HG03159 (cell line): ENCODE measurements at regions not wholly inside any gene's neighbourhood (a gene's known extent, or its start where the extent isn't known, plus 50 kb on each side); places are given as distances from the start of the nearest gene placed in this dataset.

Experiments
- ATAC-seq: cut with Tn5 transposase; IDR thresholded peaks from one replicate; pipeline ENCODE4 v1.9.1; 2021; ENCODE audit warnings: mild to moderate bottlenecking, moderate library complexity; ENCODE audit not compliant: unreplicated experiment

DNA sequence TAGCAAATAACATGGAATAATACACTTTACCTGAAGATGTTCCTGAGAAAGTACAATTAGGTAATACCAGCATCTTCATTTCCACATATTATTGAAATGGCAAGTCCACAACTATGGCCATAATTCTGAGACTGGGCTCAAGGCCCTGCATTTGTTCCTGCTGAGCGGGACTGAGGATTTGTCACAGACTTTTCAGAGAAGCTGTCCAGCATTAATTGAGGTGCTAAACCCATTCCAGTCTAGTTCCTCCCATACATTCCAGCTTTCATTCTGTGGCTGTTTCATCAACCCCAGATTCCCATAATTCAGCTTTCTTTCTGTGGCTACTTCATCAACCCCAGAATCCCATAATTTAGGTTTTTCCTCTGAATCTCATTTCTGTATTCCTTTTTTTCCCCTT is 293.4 kb upstream of the GBE1 start:
- no peak for ATAC-seq

DNA sequence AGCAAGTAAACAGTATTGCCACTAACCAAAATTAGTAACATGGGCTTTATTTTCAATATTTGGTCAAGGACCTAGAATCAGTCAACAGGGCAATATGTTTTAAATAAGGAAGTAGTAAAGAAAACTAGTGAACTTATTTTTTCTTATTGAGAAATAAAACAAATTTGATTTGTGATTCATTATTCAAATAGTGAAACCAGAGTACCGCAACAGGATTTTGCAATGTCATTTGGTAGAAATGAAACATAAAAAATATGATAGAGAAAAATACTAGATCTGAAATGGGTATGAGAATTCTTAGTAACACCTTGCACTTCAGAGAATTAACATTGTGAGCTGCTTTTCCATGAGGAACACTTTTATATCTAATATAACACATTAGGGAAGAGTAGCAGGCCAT is 291.8 kb upstream of the GBE1 start:
- no peak for ATAC-seq

DNA sequence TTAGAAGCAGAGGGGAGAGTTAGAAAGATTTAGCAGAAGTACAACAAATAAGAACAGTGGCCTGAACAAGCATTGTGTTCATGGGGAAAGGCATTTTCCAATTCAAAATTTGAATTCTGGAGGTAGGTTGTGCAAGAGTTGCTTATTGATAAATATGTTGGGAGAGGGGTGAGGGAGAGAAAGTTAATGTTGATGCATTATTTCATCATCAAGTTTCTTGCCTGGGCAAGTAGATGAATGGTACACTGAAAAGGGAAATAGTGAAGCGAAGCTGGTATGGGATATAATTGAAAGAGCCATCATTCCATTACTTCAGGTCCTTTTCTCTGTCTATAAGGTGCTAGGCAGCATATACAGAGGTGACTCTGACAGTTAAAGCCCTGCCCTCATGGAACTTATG is 288.9 kb upstream of the GBE1 start:
- no peak for ATAC-seq

DNA sequence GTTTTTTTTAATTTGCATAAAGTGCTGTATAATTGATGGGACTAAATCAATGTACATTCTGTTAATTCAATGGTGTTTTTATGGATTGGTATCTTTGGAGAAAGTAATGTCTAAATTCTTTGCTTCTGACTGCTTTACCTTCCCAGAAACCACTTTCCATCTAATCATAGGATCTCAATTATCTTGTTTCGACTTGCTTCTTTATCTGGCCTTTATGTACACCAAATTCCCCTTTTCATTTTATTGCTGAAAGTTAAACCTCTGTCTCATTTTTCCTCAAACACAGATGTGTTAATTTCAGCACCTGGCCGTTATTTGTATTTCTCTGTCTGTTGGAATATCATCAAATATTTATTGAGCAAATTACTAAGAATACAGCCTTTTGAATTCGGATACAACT is 287.3 kb upstream of the GBE1 start:
- ATAC-seq, result no peak

DNA sequence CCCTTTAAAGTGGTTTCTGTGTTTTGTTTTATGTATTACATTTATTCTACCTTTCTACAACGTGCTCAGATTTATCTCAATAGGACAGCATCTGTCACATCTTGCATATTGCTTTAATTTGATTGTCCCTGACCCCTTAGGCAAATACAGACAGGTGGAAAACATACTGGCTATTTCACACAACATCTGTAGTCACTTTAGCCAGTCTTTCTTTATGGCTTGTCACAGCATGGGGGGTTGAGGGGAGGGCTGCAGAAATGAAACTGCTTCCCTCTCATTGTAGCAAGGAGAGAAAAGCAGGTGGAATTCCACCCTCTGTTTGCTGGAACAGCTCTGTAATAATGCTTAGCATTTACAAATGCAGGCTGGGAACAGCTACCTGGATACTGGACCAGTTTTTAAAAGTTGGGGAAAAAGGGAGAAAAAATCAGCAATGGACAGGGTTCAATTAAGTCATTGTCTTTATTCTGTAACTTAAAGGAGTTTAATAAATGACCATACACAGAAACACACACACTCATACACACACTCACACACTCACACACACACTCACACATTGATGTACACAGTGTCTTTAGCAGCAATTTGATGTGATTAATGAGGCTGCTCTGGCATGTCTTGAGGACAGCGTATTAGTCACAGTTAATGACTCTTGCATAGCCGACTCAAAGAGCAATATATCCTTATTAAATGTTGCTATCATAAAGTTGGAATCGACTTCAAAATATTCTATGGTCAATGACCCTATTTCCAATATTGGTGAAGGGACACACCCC is 283.7 kb upstream of the GBE1 start:
- ATAC-seq, result no peak

DNA sequence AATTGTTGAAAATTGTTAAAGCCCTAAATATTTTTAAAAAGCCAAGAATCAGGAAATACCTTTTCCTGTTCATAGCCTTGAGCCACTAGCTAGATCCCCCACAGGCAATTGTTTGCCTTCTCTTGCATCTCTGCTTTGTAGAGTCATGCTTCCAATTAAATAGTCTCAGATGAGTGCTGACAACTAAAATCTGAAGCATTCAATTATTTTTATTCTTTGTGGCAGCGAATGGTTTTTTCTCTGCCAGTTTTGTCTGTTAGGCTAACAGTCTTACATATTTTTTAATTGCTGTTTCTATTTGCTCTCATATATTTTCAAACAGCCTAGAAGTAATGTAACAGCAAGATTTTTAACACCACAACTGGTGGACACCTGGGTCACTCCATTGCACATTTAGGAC is 277.1 kb upstream of the GBE1 start:
- ATAC-seq, result no peak

DNA sequence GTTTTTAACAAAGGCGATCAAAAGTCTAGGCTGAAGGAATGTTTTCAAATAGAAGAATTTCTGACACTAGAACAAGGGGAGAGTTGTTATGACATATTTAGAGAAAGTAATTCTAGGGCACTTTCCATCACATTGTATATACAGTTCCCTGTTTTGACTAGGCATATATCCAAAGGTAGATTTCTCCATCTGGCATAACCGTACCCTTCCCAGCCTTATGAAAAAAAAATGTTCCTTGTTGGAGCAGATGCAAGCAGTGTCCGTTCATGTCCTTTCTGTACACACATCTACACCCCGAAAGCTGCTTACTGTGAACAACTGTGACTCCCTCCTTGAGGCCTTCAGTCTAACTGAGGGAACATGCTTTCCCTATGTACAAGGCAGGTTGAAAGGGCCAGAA is 271.7 kb upstream of the GBE1 start:
- ATAC-seq, result no peak

DNA sequence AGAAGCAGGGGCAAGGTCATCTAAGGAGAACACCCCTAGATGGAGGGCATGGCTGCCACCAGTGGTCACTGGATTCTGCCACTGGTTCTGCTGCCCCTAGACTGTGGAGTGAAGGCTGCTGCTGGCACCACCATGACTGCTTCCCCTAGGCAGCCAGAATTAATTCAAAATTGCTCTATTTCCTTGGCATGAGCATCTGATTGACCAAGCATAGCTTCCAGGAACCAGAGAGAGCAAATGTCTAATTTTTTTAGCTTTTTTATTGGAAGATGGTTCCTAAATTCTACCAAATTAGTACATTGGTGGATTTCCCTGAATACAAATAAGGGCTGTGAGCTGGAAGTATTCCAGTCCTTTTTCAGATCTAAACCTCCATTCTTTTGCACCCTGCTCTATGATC is 270.2 kb upstream of the GBE1 start:
- ATAC-seq, result no peak

DNA sequence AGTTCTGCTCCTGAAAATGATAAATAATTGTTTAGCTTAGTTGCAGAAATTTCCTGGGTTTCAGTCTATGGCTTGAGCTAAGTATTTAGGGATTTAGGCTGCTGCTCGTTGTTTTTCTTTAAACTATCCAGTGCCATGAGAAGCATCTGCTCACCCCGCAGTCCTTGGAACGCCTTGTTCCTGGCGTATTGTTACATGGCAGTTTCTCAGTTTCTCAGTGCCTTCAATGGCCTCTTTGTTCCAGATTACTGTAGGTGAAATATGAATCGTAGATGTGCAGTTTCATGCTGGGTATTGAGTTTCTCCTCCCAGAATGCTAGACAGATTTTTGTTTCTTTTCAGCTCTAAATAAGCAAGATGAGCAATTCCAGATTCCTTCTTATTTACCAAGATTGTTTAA is 269.5 kb upstream of the GBE1 start:
- ATAC-seq, result no peak

DNA sequence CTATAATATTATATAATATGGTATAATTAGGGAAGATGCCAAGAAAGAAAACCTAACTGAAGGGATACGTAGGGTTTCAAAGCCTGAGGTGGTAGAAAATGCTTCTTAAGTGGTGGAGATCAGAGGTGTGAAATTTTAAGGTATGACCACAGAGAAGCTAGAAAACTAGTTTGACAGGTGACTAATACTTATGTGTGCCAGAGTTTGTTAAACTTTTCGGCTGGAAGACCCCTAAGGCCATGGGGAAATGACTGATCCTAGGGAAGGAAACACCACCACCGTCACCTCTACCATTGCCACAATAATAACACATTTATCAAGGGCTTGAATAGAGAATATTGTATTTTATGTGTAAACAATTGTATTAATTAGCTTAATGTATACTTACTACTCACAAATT is 261.4 kb upstream of the GBE1 start:
- no peak for ATAC-seq

DNA sequence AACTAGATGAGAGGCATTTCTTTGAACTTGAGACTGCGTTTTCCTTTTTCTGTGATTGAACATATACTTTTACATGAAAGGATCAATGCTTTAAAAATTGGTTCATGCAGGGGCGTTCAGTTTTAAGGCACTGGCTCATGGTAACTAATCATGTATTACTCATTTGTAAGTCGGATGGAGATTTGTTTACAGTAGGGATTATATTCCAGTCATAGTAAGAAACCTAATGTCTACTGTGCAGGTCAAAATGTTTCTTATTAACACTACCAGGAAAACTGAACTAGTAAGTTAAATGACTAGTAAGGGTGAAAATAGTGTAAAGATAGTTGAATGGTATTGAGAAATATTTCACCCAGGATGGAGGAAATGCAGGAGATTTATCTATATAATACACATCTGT is 258.8 kb upstream of the GBE1 start:
- ATAC-seq, result no peak

DNA sequence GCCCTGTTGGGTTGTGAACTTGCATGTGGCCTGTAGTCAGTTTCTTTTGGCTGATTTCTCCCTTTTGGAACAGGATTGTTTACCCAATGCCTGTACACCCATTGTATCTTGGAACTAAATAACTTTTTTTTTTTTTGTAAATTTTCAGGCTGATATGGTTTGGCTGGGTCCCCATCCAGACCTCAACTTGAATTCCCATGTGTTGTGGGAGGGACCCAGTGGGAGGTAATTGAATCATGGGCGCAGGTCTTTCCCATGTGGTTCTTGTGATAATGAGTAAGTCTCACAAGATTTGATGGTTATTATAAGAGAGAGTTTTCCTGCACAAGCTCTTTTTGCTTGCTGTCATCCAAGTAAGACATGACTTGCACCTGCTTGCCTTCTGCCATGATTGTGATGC is 253.8 kb upstream of the GBE1 start:
- no peak for ATAC-seq

DNA sequence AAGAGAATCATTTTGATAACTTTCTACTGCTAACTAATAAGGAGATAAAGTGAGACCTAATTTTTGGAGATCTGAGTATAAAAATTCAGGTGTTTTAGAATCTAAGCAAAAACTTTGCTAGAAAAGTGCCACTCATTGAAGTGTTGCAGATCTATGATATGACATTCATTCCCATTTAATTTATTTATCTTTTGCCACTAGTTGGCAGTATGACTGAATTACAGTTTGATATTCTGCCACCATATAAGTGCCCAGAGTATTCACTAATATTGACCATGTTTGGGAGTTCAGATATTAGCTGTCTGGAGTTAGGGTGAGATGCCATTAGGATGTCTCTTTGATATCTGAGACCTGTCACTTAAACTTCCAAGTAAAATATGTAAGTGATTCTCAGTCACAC is 251.3 kb upstream of the GBE1 start:
- ATAC-seq, result no peak

DNA sequence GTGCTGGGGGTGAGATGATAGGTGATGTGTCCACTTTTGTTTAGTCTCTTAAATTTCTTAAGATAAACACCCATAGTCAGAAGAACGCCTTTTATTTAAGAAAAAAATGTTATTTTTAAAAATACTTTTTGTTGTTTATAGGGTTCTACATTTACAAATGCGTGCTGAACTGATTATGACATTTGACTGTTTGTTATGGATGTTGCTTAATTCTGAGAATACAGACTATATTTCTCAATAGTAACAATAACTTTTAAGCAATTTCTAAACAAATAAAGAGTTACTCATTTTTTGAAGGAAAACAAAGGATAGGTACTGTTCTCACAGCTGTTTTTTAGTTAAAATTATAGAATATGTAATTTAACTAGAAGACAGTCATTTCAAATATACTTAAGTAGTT is 249.9 kb upstream of the GBE1 start:
- ATAC-seq, result no peak

DNA sequence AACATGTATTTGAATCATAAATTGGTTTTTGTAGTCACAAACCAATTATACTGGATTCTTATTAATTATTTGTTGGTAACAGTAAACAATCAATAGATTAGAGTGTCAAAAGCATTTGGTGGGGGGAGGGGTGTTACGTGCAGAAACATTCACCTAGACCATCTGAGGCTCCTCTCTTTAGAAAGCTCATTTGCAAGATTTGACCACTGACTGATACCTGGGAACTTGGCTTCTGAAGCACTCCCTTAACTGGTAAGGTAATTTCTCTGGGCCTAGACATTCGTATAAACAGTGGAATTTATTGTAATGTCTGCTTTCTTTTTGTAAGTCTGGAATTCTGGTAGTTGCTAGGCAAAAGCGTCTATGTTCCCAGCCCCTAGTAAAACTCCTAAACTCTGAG is 243.8 kb upstream of the GBE1 start:
- no peak for ATAC-seq

DNA sequence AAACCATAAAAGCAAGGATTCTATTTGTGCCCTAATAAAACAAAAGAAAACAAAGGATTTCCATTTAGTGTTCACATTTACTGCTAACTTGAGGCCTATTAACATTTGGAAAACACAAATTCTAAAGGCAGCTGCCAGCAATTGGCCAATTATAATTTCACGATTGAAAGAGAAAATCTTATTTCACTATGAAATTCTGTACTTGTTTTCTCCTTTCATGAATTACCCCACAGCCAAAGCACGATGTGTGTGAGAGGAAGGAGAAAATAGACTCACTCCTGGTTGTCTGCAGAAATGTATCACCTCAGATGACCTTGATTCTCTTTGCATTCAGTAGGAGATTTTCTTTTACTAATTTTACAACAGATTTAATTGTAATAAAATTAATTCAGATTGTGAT is 242.8 kb upstream of the GBE1 start:
- no peak for ATAC-seq

DNA sequence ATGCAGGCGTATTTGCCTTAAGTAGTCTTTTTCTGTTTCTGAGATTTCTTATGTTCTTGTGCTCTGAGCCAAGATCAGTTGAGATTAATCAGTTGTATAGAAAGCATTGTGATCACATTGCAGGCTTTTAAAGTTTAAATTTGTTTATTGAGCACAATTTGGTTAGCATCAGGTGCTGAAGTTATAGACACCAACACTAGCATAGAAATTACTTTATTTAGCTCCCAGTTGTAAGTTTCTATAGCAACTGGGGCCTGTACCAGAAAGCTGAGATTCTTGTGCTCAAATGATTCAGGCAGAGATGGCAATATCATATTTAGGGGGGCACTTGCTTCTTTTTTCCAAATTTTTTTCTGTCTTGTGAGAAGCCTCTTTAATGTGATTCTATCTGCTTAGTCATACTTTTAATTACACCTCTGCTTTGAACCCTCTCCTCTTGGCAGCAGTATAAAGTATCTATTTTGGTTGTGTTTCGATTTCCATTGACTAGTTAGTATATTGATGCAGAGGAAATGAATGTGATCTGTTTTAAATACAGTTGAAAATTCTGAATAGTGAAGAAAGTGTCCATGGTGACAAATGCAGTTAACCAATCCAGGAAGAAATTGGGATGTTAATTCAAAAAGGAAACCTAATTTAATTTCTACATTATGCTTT is 241.7 kb upstream of the GBE1 start:
- ATAC-seq, result no peak

DNA sequence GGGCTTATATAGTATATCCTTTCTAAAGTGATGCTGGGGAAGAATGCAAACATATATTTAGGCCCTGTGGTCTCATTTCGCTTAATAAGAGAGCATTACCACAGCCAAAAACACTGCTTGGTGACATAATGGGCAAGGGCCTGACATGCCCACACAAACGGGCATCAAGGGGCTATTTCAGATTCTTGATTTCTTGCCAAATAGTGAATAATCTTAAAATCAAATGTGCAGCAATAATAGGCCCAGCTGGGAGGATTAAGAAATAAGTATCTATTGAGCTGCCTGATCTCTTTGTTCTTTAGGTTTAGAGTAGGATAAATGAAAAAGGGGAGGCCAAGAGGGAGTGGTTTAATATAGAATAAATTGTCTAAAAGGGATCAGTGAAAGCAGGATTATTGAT is 241.0 kb upstream of the GBE1 start:
- no peak for ATAC-seq

DNA sequence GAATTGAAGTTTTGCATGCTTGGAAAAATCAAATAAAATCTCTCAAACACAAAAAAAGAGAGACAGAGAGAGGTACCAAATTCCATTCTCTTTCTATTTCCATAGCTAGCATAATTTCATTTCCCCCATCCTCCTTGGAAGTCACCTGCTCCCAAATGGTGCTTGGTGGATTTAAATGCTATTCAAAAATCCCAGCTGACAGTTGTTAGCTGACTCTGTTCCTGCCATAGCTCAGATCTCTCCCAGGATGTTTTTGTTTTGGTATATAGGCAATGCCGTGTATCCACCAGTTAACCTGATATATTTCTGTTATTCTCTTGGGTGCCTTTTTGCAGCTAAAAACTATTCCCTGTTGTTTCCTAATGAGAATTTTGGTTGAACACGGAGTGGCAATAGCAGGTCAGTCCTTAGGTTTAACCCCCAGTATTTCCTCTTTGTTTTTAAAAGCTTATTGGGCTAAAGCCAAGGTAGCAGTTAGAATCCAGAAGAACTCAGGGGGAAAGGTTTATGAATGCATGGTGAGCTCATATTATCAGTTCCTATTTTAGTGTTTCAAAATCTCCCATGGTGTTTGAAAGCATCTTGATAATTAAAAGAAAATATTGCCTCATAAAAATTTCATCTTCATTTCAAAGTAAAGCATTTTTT is 240.0 kb upstream of the GBE1 start:
- no peak for ATAC-seq

DNA sequence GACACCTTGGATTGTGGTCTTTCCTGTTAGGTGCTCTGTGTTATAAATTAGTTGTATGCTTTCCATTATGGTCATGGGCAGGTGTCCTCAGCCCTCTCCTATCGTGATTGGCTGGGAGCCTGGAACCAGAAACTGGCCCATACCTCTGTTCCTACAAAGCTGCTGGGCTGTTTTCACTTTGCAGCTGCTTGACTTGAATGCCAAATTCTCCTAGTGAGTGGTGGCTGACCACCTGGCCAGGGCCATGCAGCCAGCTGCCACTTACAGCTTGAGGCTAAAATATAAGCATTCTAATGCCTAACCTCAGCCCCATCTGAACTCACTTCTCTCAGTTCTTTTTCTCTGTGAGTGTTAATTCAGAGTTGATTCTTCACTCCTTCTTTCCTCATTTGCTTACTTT is 239.3 kb upstream of the GBE1 start:
- no peak for ATAC-seq

DNA sequence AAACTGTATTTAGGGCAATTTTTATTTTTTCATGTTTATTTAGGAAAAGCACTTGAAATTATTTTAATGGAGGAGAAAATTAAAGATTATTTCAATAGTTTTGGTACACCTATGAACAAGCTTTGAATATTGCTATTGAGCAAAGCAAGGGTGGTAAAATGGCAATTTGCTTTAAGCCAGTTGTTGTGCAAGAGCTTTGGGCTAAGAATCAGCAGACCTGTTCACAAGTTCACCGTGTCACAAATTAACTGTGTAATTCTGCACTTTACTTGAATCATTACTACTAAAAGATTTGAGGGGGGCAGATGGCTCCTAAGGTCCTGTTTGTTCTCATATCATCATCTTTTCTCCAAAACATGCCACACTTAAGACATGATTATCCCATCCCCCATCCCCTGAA is 238.9 kb upstream of the GBE1 start:
- no peak for ATAC-seq

DNA sequence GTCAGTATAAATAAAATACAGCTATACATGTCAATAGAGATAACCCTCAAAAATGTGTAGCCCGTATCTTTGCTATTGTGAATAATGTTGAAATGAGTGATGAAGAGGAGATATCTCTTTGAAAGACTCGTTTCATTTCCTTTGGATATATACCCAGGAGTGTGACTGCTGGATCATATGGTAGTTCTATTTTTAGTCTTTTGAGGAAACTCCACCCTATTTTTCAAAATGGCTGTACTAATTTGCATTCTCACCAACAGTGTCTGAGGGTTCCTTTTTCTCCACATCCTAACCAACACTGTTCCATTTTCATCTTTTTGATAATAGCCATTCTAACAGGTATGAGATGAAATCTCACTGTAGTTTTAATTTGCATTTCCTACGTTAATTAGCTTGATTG is 237.5 kb upstream of the GBE1 start:
- ATAC-seq, result no peak
